ENCODE measurements at regions not wholly inside any gene's neighbourhood (a gene's known extent, or its start where the extent isn't known, plus 50 kb on each side); places are given as distances from the start of the nearest gene placed in this dataset.

DNA sequence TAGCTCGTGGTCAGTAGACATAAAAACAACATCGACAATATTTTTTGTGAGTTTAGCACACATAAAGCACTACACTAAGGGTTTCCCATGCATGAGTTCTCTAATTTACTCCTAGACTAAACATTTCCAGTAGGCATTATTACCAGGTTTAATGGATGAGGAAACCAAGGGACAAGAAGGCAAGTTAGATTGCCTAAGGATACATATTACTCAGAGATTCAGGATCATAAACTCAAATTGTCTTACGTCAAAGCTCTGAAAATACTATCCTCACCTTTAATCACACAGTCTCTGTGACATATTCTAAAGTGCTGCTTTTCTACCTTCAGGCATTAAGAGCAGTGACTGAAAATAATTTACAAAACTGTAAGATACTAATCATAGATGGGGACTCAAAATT, 655.3 kb downstream of the SLC16A7 start:
- ChIA-PET CTCF (no interaction called here), POLR2A (no interaction called here)
- no peak for DNase-seq (ENCODE audit: low read depth, low spot score)
- TF ChIP-seq, protein P1, sequence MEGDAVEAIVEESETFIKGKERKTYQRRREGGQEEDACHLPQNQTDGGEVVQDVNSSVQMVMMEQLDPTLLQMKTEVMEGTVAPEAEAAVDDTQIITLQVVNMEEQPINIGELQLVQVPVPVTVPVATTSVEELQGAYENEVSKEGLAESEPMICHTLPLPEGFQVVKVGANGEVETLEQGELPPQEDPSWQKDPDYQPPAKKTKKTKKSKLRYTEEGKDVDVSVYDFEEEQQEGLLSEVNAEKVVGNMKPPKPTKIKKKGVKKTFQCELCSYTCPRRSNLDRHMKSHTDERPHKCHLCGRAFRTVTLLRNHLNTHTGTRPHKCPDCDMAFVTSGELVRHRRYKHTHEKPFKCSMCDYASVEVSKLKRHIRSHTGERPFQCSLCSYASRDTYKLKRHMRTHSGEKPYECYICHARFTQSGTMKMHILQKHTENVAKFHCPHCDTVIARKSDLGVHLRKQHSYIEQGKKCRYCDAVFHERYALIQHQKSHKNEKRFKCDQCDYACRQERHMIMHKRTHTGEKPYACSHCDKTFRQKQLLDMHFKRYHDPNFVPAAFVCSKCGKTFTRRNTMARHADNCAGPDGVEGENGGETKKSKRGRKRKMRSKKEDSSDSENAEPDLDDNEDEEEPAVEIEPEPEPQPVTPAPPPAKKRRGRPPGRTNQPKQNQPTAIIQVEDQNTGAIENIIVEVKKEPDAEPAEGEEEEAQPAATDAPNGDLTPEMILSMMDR (IDR thresholded peaks at IDR 0.05; ENCODE audit: low read depth, low read length): no peak
- no peak overlapping the region for H3K27ac ChIP-seq (ENCODE audit: low read depth, low read length)
- no peaks in the 10 kb centered on the region for H3K27me3 ChIP-seq (ENCODE audit: control insufficient read depth, insufficient read depth, low read length)
- no peak overlapping the region for H3K4me3 ChIP-seq (ENCODE audit: low read depth, low read length)
- H3K9me3 ChIP-seq (ENCODE audit: control insufficient read depth, insufficient read depth, low read length): no peaks in the 10 kb centered on the region

DNA sequence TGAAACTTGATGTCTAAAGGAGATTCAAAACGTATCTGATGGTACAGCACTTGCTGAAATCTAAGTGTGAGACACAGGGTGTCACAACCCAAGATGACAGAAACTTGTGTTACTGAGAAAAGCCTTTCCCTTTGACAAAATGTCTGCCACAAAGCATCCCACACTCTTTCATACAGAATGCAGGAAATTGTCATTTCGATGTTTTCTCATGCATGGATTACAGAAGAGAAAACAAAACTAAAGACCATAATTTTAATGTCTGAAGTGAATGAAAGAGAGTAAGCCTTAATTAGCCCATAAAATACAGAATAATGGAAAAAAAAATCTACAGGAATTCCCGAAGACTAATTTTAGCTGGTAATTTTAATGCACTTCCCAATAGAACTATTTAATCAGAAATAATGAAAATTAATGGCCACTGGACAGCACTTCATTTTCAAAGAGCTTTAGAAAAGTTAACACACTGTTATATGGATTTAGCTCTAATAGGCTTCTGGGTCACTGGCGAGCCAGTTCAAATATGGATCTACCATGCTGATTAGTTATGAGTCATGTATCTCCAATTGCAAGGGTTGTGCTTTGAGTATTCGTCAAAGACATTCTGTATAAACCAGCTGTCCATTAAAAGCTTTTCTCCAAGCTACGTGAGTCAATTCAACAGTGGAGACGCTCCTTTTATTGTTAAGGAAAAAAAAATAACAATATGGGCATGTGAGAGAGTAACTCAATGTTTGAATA, 656.7 kb downstream of the SLC16A7 start:
- no peak for DNase-seq (ENCODE audit: low read depth, low spot score)
- no peak overlapping the region for H3K4me3 ChIP-seq (ENCODE audit: low read depth, low read length)
- no peak overlapping the region for H3K27ac ChIP-seq (ENCODE audit: low read depth, low read length)
- TF ChIP-seq, protein P1 (IDR thresholded peaks at IDR 0.05; ENCODE audit: low read depth, low read length): no peak
- H3K27me3 ChIP-seq (ENCODE audit: control insufficient read depth, insufficient read depth, low read length): no peaks in the 10 kb centered on the region
- ChIA-PET CTCF (no interaction called here), POLR2A (no interaction called here)
- H3K9me3 ChIP-seq (ENCODE audit: control insufficient read depth, insufficient read depth, low read length): no peaks in the 10 kb centered on the region

DNA sequence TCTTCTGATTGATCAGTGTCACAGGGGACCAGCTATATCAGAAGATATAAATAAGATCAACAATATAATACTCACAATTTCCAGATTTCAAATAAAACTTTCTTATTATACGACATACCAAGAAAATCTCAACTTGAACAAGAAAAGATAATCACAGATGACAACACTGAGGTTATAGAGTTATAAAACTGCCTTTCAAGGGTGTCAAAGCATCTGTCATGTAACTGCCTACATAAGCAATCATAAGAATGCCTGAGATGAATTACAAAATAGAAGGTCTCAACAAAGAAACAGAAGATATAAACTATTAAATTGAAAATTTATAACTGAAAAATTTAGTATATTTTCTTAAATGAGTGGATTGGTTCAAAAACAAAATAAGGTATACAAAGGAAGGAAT, 659.2 kb downstream of the SLC16A7 start:
- CTCF ChIA-PET: no interaction called here

DNA sequence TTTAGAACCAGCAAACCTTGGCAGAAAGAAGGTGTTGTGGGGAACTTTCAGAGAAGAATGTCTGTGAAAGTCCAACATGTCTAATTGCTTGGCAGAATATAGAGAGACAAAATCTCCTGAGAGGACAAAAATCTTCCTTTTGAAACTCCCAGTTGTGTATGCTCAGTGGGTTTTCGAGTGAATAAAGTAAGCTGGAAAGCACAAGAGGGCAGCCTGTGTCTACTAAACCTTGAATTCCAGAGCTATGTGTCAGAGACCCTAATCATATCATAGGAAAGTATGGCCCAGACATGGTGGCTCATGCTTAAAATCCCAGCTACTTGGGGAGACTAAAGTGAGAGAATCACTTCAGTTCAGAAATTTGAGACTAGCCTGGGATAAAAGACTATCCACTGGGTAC, 661.2 kb downstream of the SLC16A7 start:
- DNase-seq (ENCODE audit: low read depth, low spot score): peak; percentile 59
- CTCF ChIA-PET: interaction anchor here (0.8 to 1.7 kb wide), 5 partner anchors 24 to 853 kb away, joined by 3 to 15 read pairs (median 3); no protein-coding TSS in a partner anchor
- H3K27me3 ChIP-seq (ENCODE audit: control insufficient read depth, insufficient read depth, low read length): no peaks in the 10 kb centered on the region
- POLR2A ChIA-PET: no interaction called here
- TF ChIP-seq, protein P1 (IDR thresholded peaks at IDR 0.05; ENCODE audit: low read depth, low read length): peak; percentile 29
- no peak overlapping the region for H3K4me3 ChIP-seq (ENCODE audit: low read depth, low read length)
- no peaks in the 10 kb centered on the region for H3K9me3 ChIP-seq (ENCODE audit: control insufficient read depth, insufficient read depth, low read length)
- no peak overlapping the region for H3K27ac ChIP-seq (ENCODE audit: low read depth, low read length)

More for the DNA sequence above, 659.2 kb downstream of the SLC16A7 start:
- Histone ChIP-seq H3K27me3 (ENCODE audit: control insufficient read depth, insufficient read depth, low read length) (no peaks in the 10 kb centered on the region), H3K4me3 (ENCODE audit: low read depth, low read length) (no peak overlapping the region), H3K9me3 (ENCODE audit: control insufficient read depth, insufficient read depth, low read length) (no peaks in the 10 kb centered on the region), H3K27ac (ENCODE audit: low read depth, low read length) (no peak overlapping the region)
- POLR2A ChIA-PET: no interaction called here
- TF ChIP-seq, protein P1 (IDR thresholded peaks at IDR 0.05; ENCODE audit: low read depth, low read length): no peak
- no peak for DNase-seq (ENCODE audit: low read depth, low spot score)

DNA sequence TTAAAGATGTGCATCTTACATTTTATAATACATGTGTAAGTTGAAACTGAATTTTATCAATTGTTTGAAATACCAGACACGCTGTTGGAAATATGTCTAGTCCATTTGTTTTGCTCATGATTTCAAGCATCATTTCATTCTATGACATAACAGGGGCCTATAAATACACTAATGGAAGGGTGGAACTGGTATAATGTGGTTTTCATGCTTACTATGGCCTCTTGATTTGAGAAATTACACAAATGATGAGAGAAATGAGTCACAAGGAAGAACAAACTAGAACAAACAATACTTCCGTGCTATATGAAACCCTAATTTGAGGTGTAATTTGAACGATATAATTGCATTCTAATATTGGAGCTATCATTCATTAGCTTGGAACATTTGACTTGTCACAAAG, 663.4 kb downstream of the SLC16A7 start:
- Histone ChIP-seq H3K27ac (ENCODE audit: low read depth, low read length) (no peak overlapping the region), H3K9me3 (ENCODE audit: control insufficient read depth, insufficient read depth, low read length) (no peaks in the 10 kb centered on the region), H3K27me3 (ENCODE audit: control insufficient read depth, insufficient read depth, low read length) (no peaks in the 10 kb centered on the region), H3K4me3 (ENCODE audit: low read depth, low read length) (no peak overlapping the region)
- ChIA-PET CTCF (no interaction called here), POLR2A (interaction anchor here (0.6 kb wide), 1 partner anchor 1602 kb away, joined by 3 read pairs; no protein-coding TSS in a partner anchor)
- DNase-seq (ENCODE audit: low read depth, low spot score): no peak
- TF ChIP-seq, protein P1 (IDR thresholded peaks at IDR 0.05; ENCODE audit: low read depth, low read length): no peak
